ENCODE measurements at regions not wholly inside any gene's neighbourhood (a gene's known extent, or its start where the extent isn't known, plus 50 kb on each side); places are given as distances from the start of the nearest gene placed in this dataset.

DNA sequence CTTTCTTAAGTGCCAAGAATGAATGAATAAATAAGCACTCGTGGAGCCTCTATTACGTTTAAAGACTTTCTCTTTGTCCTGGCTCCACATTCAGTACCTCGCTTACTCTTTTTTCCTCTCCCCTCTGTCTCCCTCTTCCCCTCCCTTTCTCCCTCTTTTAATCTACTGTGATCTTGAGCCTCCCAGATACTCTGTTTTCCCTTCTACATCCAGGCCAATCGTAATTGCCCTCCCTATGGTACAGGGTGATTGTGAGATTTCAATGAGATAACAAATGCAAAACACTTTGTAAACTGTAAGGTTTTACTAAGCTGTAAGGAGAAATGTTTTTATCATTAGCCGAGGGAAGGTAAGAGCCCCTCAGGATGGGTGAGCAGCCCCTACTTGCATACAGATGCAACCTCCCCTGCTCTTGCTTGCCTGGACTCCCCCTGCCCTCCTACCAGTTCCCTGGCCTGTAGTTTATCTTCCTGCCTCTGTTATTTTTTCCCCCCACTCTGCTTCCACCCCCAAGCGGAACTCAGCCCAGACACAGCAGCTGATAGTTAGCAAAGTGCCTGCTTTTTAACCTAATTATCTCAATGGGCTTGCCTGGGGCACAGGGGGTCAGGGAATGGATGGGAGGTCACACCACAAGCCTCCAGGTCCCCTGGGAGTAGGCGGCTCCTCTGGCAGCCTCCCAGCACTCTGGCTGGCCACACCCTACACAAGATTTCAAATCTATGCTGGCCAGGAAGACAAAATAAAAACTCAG is 76.9 kb upstream of the CADM1 start:
- no peak for DNase-seq

DNA sequence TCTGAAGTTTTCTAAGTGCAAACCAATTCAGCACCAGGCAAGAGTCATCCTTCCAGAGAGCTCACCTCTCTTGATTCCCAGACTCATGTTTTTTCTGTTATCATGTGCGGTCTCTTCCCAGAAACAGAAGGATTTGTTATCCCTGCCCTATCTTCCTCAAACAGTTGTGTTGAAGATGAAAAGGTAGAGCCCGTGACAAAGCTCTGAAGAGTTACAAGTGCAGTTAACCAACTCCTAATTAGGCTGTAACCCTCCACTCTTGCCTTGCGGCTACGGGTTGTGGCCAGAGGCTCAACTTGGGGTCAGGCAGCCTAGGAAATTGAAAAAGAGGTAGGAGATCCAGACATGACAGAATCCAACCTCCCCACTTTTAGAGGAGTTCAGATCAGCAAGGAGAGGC is 76.2 kb upstream of the CADM1 start:
- DNase-seq, result no peak

- DNase-seq, result no peak
Observed at GRCh38 chr11:115579181-115579825, 75.1 kb upstream of the CADM1 start.

- DNase-seq, result no peak
Observed at GRCh38 chr11:115578275-115578674, 74.1 kb upstream of the CADM1 start.

- no peak for DNase-seq
Observed at GRCh38 chr11:115577701-115578100, 73.5 kb upstream of the CADM1 start.

GRCh38 chr11:115576606-115577380 is 72.6 kb upstream of the CADM1 start:
- no peak for DNase-seq

- DNase-seq, result no peak
Observed at GRCh38 chr11:115572551-115572950, 68.3 kb upstream of the CADM1 start.

DNA sequence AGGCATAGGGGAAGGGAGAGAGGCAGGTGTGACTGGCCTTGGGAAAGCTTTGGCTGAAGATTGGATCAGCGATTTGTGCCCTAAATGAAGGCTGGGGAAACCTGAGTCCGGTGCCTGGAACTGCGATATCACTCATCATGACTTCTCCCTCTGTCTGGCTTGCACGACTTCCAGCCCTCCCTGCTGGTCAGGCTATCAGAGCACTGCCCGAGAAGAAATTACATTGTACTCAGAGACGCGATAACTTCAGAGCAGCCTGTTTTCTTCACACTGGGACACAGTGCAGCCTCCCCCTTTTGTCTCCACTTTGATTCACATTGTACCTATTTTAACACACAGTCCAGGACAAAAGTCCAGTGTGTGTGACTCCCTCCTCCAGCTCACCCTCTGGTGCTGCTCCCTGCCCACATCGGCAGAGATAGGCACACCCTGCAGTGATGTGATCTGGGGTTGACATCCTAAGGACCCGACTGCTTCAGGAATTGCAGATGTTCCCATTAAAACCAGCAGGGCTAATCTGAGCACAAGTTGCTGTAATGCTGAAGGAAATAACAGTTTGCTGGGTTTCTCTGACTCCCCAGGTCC is 62.1 kb upstream of the CADM1 start:
- no peak for DNase-seq

DNA sequence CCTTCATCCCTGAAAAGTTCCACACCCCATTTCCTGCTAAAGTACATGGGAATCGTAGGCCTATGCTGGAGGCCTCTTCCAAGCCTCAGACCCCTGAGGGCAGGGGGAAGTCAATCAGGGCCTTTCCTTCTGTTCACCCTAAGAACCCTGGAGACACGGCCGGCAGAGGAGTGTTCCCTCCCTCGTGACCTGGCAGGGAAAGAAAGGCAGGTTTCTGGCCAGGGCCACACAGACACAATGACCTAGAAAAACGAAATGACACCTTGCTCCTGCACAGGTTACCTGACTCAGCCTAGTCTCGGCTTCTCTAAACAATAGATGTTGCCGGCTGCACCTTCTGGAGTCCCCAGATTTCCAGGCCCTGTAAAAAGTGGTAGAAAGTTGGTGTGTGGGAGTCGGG is 60.6 kb upstream of the CADM1 start:
- no peak for DNase-seq

GRCh38 chr11:115561116-115561515 is 56.9 kb upstream of the CADM1 start:
- DNase-seq, result no peak

GRCh38 chr11:115558635-115559034 is 54.4 kb upstream of the CADM1 start:
- no peak for DNase-seq

DNA sequence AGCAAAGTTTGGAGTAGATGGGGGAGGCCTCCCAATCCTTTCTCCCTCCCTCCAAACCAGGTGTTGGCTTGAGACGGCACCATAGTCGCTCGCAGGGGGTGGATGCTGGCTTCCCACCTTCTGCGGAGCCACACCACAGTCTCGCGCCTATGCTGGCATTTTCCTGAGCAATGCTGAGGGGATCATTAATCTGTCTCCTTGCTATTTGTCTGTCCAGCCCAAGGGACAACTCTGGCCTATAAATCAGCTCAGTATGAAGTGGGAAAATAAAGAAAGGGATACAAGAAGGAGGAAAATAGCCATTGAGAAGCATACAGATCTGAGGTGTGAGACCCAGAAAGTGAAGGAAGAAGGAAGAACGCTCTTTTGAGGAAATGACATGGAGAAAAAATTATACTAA is 53.5 kb upstream of the CADM1 start:
- no peak for DNase-seq

DNA sequence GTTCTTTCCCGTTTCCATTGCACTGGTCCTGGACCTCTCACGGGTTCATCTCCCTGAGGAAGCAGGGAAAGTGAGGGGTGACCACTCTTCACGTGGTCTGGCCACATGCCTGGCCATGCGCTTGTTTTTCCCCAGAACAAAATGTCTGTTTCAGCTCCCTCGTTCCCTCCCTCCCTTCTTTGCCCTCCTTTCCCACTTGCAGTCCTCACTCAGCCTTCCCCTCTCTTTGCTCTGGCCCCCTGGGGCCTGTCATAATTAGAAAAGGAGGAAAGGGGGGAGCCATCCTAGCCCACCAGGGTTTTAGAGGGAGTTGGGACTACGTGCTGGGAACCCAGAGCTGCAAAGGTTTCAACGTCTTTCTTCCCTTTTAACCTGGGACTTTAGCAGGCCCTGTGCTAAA is 52.8 kb upstream of the CADM1 start:
- DNase-seq, result no peak

DNA sequence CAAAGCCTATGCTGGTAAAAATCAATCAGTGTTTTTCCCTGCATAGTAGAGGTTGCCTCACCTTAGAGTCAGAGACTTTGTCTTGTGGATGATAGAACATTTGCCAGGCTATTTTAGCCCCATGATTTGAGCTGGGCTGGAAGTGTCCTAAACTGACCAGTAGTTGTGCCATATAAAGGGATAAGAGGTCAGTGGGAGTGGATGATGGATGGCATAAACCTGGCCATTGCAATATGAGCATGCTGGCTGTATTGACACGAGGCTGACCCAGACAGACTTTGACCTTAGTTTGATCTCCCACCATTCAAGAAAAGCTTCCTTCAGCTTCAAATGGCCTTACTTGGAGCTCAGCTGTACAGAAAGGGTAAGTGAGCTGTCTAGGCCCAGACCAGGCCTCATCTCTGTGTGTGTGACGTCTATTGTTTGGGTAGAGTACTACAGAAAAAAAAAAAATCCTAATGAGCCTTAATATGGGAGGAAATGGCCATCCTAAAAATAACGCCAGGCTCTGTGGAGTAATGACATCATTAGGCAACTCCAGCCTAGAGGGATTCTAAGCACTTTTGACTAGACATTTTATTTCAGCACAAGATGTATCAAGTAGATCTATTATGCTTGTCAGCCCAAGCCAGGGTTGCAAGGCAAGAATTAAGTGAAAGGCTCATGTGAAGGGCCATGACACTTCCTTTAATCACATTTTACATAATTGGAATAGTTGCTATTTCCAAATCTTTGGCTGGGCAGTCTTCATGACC is 51.3 kb upstream of the CADM1 start:
- DNase-seq, result no peak
